ENCODE measurements at regions not wholly inside any gene's neighbourhood (a gene's known extent, or its start where the extent isn't known, plus 50 kb on each side); places are given as distances from the start of the nearest gene placed in this dataset.

- Histone ChIP-seq H3K4me1 (peaks cover 22 to 36% of the 10 kb centered on the region in 2 donors), H3K27ac (peak overlapping the region in 1 of 3 donors; percentile 95), H3K4me3 (replicated peaks in 1 of 3) (no peak overlapping the region), H3K9me3 (no peaks in the 10 kb centered on the region), H3K27me3 (no peaks in the 10 kb centered on the region), H3K36me3 (no peaks in the 10 kb centered on the region)
- intact Hi-C loops (cut with DNase I), result no loop called here
- no peak for DNase-seq
- WGBS, 2 donors, result 83 to 90% methylated on average over 9 of the region's 9 CpGs
- TF ChIP-seq CTCF (IDR thresholded peaks at IDR 0.05) (no peak), POLR2A (IDR thresholded peaks at IDR 0.05) (no peak)
Observed at GRCh38 chr15:100720406-100720967, 118.1 kb downstream of the ASB7 start.

- Histone ChIP-seq H3K4me1 (peaks cover 22 to 28% of the 10 kb centered on the region in 2 donors), H3K36me3 (no peaks in the 10 kb centered on the region), H3K9me3 (no peaks in the 10 kb centered on the region), H3K4me3 (replicated peaks in 1 of 3) (no peak overlapping the region), H3K27ac (peak overlapping the region; percentile 62 to 95 (median 89)), H3K27me3 (no peaks in the 10 kb centered on the region)
- DNase-seq, result peak; percentile 91
- TF ChIP-seq CTCF (IDR thresholded peaks at IDR 0.05) (no peak), POLR2A (IDR thresholded peaks at IDR 0.05) (no peak)
- WGBS, 2 donors, result 26% methylated on average over 12 of the region's 12 CpGs
- intact Hi-C loops (cut with DNase I), result no loop called here
Observed at GRCh38 chr15:100721758-100722550, 119.6 kb downstream of the ASB7 start.

- Histone ChIP-seq H3K9me3 (no peaks in the 10 kb centered on the region), H3K36me3 (no peaks in the 10 kb centered on the region), H3K27ac (peak overlapping the region; percentile 62 to 95 (median 89)), H3K4me3 (replicated peaks in 1 of 3) (no peak overlapping the region), H3K4me1 (peaks cover 22 to 28% of the 10 kb centered on the region in 2 donors), H3K27me3 (no peaks in the 10 kb centered on the region)
- intact Hi-C loops (cut with DNase I), result no loop called here
- DNase-seq, result no peak
- TF ChIP-seq CTCF (IDR thresholded peaks at IDR 0.05) (no peak), POLR2A (IDR thresholded peaks at IDR 0.05) (no peak)
- 84 to 87% methylated on average over 3 of the region's 3 CpGs for WGBS, 2 donors
Observed at GRCh38 chr15:100722551-100723314, 120.3 kb downstream of the ASB7 start.

GRCh38 chr15:100723315-100723801, 121.0 kb downstream of the ASB7 start:
- peak; percentile 40 to 44 for DNase-seq
- intact Hi-C loops (cut with DNase I), result no loop called here
- Histone ChIP-seq H3K36me3 (no peaks in the 10 kb centered on the region), H3K9me3 (no peaks in the 10 kb centered on the region), H3K27me3 (no peaks in the 10 kb centered on the region), H3K27ac (peak overlapping the region; percentile 62 to 95 (median 89)), H3K4me1 (peaks cover 22 to 28% of the 10 kb centered on the region in 2 donors), H3K4me3 (replicated peaks in 1 of 3) (no peak overlapping the region)
- TF ChIP-seq POLR2A (IDR thresholded peaks at IDR 0.05), result no peak
- no peak for TF ChIP-seq CTCF (IDR thresholded peaks at IDR 0.05)
- WGBS, 2 donors, result 58 to 64% methylated on average over 6 of the region's 6 CpGs

All from thyroid gland (tissue), 4 donors.